HEK293 (cell line): ENCODE measurements at regions not wholly inside any gene's neighbourhood (a gene's known extent, or its start where the extent isn't known, plus 50 kb on each side); places are given as distances from the start of the nearest gene placed in this dataset.

Experiments used
- IKZF3 ChIP-seq: fragments of 450-650 bp; IDR thresholded peaks from 2 replicates; pipeline ENCODE4 v1.5.0; 2018; ENCODE audit warnings: missing biosample characterization, mild to moderate bottlenecking, missing genetic modification characterization, moderate library complexity
- KLF9 ChIP-seq: fragments of 450-650 bp; formaldehyde crosslinking; IDR thresholded peaks from 2 replicates; pipeline ENCODE4 v1.5.1; 2016; ENCODE audit warnings: missing biosample characterization, missing genetic modification characterization, low read depth
- MYNN ChIP-seq: fragments of 450-650 bp; formaldehyde crosslinking; IDR thresholded peaks from 2 replicates; pipeline ENCODE4 v1.5.1; 2016; ENCODE audit warnings: missing biosample characterization, missing genetic modification characterization, borderline replicate concordance
- TCF7L2 ChIP-seq: IDR thresholded peaks from 2 replicates; pipeline ENCODE4 v1.6.1; 2011; ENCODE audit warnings: low read depth, mild to moderate bottlenecking, inconsistent platforms, low read length, moderate library complexity, borderline replicate concordance
- ZBTB8A ChIP-seq: fragments of 450-650 bp; formaldehyde crosslinking; IDR thresholded peaks from 2 replicates; pipeline ENCODE4 v1.5.1; 2016; ENCODE audit warnings: missing biosample characterization, missing genetic modification characterization
- ZNF23 ChIP-seq: fragments of 450-650 bp; formaldehyde crosslinking; IDR thresholded peaks from 2 replicates; pipeline ENCODE4 v1.5.1; 2016; ENCODE audit warnings: missing biosample characterization, missing genetic modification characterization, borderline replicate concordance
- ZNF394 ChIP-seq: fragments of 450-650 bp; formaldehyde crosslinking; IDR thresholded peaks from 2 replicates; pipeline ENCODE4 v1.5.1; 2016; ENCODE audit warnings: missing biosample characterization, missing genetic modification characterization, mild to moderate bottlenecking, moderate library complexity, borderline replicate concordance
- ZNF548 ChIP-seq: fragments of 450-650 bp; formaldehyde crosslinking; IDR thresholded peaks from 2 replicates; pipeline ENCODE4 v1.5.1; 2016; ENCODE audit warnings: missing biosample characterization, missing genetic modification characterization
- TF ChIP-seq, protein P1 (sequence below): fragments of 450-650 bp; formaldehyde crosslinking; IDR thresholded peaks from 2 replicates; pipeline ENCODE4 v1.5.1; 2016; ENCODE audit warnings: missing biosample characterization, missing genetic modification characterization
- TF ChIP-seq, protein P2 (sequence below): IDR thresholded peaks from 2 replicates; pipeline ENCODE4 v1.6.1; 2011; ENCODE audit warnings: mild to moderate bottlenecking, low read depth, low read length, borderline replicate concordance
- TF ChIP-seq, protein P3 (sequence below): fragments of 450-650 bp; formaldehyde crosslinking; IDR thresholded peaks from 2 replicates; pipeline ENCODE4 v1.5.1; 2016; ENCODE audit warnings: missing biosample characterization, missing genetic modification characterization

DNA sequence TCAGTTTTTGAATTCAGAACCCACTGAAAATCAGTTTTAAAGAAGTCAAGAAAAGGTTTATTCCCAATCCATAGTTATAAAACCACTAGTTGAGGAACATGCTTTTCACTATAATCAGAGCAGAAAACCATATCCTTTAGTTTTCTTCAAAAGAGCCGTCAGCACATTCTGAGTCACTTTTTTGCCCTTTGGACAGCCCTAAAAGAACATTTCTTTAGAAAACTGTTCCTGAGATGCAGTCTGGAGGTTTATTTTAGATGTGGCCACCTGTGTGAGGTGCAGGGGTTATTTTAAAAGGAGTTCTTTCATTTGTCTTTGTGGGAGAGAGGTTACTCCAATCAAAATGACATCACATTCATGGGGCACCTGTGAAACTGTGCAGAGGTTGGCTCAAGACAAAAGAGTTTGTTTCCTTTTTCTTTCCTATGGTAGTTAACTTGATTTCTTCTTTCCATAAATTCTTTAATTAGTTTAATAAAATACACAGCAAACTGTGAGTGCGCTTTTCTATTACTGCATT, 221.6 kb upstream of the RPS23 start:
- TF ChIP-seq ZBTB8A (no peak), ZNF394 (tag by site-specific recombination) (no peak), TCF7L2 (no peak), IKZF3 (no peak), ZNF548 (tag by site-specific recombination) (no peak), KLF9 (tag by site-specific recombination) (no peak), ZNF23 (tag by site-specific recombination) (no peak), MYNN (tag by site-specific recombination) (no peak)
- TF ChIP-seq, protein P1, sequence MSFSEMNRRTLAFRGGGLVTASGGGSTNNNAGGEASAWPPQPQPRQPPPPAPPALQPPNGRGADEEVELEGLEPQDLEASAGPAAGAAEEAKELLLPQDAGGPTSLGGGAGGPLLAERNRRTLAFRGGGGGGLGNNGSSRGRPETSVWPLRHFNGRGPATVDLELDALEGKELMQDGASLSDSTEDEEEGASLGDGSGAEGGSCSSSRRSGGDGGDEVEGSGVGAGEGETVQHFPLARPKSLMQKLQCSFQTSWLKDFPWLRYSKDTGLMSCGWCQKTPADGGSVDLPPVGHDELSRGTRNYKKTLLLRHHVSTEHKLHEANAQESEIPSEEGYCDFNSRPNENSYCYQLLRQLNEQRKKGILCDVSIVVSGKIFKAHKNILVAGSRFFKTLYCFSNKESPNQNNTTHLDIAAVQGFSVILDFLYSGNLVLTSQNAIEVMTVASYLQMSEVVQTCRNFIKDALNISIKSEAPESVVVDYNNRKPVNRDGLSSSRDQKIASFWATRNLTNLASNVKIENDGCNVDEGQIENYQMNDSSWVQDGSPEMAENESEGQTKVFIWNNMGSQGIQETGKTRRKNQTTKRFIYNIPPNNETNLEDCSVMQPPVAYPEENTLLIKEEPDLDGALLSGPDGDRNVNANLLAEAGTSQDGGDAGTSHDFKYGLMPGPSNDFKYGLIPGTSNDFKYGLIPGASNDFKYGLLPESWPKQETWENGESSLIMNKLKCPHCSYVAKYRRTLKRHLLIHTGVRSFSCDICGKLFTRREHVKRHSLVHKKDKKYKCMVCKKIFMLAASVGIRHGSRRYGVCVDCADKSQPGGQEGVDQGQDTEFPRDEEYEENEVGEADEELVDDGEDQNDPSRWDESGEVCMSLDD (tag by site-specific recombination), result no peak
- TF ChIP-seq, protein P2, sequence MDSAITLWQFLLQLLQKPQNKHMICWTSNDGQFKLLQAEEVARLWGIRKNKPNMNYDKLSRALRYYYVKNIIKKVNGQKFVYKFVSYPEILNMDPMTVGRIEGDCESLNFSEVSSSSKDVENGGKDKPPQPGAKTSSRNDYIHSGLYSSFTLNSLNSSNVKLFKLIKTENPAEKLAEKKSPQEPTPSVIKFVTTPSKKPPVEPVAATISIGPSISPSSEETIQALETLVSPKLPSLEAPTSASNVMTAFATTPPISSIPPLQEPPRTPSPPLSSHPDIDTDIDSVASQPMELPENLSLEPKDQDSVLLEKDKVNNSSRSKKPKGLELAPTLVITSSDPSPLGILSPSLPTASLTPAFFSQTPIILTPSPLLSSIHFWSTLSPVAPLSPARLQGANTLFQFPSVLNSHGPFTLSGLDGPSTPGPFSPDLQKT, result no peak
- TF ChIP-seq, protein P3, sequence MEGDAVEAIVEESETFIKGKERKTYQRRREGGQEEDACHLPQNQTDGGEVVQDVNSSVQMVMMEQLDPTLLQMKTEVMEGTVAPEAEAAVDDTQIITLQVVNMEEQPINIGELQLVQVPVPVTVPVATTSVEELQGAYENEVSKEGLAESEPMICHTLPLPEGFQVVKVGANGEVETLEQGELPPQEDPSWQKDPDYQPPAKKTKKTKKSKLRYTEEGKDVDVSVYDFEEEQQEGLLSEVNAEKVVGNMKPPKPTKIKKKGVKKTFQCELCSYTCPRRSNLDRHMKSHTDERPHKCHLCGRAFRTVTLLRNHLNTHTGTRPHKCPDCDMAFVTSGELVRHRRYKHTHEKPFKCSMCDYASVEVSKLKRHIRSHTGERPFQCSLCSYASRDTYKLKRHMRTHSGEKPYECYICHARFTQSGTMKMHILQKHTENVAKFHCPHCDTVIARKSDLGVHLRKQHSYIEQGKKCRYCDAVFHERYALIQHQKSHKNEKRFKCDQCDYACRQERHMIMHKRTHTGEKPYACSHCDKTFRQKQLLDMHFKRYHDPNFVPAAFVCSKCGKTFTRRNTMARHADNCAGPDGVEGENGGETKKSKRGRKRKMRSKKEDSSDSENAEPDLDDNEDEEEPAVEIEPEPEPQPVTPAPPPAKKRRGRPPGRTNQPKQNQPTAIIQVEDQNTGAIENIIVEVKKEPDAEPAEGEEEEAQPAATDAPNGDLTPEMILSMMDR (tag by site-specific recombination), result no peak
